NCI-H2107 treated with DMSO at 0.1 percent for 48 hours (cell line): ENCODE measurements at regions not wholly inside any gene's neighbourhood (a gene's known extent, or its start where the extent isn't known, plus 50 kb on each side); places are given as distances from the start of the nearest gene placed in this dataset.

ENCODE experiments used
- DNase-seq: peaks from one replicate; lab custom pipeline; 2025; ENCODE audit not compliant: unreplicated experiment; lab: John Stamatoyannopoulos, UW

GRCh38 chr14:61226015-61226654, 55.0 kb downstream of the TMEM30B start:
- no peak for DNase-seq

- DNase-seq: no peak
Measured at GRCh38 chr14:61225344-61225743, 55.8 kb downstream of the TMEM30B start.

DNA sequence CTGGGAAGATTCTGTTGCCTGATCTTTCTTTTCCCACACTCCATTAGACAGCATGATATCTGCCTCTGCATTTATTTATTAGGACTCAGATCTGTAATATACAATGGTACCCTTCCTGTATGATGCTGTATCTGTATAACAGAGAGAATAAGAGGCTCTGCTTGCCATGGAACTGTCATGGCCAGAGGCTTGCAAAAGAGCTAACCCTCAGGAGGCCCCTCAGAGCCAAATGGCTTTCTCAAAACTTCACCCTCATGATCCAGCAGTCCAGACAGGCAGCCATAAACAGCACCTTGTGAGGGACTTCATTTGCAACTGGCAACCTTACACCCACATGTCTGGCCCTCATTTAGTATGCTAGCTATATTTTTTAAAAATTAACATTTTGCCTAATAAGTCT, 57.6 kb downstream of the TMEM30B start:
- DNase-seq: no peak

DNA sequence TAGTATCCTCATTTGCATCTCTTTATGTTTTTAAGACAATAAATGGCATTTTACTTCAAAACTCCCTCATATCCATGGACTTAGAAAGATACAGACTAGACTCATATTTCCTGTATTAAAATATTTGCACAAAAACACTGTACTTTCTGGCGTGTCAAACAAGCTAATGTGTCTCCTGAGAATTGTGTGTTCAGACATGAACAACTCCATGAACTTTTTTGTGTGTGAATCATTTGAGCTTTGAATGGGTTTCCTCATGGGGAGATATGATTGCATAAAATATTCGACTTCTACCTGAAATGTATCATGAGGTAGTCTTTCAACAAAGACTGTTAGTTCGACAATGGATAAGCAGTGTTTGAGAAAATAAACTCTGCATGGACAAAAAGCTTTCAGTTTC, 58.8 kb downstream of the TMEM30B start:
- no peak for DNase-seq

- no peak for DNase-seq
Measured at GRCh38 chr14:61221906-61222305, 59.2 kb downstream of the TMEM30B start.

DNA sequence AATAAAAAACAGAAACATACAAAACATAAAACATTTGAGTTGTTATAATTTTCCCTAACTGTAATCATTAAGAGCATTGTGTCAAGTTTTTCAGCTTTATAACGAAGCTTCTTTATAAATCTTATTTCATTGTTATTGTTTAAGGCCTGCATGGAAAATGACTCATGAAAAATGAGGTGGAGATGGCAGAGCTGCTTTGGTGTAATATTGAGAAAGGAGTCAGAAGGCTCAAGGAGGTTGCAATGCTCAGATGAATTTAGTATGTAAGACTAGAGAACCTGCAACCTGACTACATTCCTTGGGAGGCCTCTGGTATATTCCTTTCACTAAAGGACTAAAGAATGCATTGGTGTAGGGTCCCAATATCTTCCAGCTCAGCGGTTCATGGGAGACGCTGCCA, 61.5 kb downstream of the TMEM30B start:
- DNase-seq: no peak

GRCh38 chr14:61219256-61219655, 61.9 kb downstream of the TMEM30B start:
- DNase-seq: no peak

DNA sequence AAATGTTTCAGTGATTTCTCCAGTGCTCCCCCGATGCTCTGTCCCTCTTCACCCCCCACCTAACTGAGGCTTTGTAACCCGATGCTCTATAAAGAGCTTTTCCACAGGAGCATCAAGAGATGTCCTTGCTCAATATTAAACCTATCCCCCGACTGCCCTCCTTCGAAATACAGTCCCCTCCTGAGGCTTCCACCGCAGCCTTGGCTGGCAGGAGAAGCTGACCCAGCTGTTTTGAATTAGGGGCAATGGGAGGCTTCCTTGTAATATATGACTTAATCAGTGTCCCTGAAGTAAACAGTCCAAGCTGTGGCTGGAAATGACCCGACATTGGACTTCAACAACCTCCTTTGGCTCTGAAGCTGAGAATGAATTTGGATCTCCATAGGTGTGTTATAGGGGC, 62.4 kb downstream of the TMEM30B start:
- no peak for DNase-seq

- DNase-seq: no peak
Measured at GRCh38 chr14:61218157-61218556, 63.0 kb downstream of the TMEM30B start.

DNA sequence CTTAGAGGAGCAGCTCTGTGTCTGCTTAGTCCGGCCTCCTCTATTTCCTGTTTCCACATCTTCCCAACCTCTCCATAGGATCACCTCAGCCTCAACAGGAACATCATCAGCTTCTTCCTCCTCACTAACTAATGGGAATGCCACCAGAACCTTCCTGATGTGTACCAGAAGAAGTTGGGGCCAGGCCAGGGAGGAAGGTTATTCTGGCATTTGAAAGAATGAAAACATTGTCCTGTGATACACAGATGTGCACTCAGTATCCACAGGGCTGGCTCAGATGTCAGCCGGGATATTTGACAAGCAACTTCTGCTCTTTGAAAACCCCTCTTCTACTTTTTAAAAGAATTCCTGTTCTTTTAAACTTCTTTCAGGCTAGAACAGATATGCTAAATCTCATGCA, 63.6 kb downstream of the TMEM30B start:
- no peak for DNase-seq

DNA sequence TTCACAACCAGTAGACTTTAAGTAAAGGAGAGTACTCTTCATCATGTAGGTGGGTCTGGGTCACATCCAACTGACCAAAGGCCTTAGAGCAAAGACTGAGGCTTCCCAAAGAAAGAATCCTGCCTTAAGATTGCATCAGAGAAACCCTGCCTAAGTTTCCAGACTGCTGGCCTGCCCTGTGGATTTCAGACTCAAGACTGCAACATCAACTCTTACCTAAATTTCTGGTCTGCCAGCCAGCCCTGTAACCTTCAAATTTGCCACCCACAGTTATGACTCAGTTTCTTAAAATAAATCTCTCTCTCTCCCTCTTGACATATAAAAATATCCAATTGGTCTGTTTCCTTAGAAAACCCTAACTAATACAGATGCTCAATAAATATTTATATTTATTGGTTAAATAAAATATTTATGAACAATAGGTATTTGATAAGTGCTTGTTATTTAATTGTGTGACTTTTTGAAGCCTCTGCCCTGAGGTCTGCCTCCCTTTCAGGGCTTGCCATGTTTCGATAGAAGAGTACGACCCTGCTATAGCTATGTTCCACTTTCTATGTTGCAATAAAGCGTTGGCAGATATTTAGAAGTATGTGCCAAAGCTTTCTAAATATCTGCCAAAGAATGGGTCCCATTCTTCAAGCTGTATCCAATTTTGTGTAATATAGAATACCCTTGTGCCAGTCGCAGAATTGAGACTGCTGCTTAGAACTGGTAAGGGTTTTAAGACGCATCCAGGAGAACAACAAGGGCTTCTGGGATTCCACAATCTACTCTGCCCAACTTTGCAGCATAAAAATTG, 65.7 kb downstream of the TMEM30B start:
- no peak for DNase-seq

- no peak for DNase-seq
Measured at GRCh38 chr14:61213920-61214319, 67.2 kb downstream of the TMEM30B start.

GRCh38 chr14:61213191-61213621, 67.9 kb downstream of the TMEM30B start:
- no peak for DNase-seq

DNA sequence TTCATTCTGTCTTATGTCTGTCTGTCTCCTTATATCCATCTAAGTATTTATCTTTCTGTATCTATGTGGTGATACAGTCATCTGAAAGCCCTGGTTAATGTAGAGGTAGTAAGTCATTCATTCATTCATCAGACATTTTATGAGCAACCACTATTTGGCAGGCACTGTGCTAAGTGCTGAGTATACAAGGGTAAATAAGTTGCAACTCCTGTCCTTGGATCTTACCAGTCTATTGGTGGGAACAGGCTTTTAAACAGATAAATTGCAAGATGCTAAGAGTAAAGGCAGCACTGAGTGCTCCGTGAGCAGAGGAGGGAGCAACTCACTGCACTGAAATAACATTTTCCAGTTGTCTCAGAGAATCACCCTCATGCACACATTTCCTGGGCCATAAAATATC, 68.6 kb downstream of the TMEM30B start:
- DNase-seq: no peak

DNA sequence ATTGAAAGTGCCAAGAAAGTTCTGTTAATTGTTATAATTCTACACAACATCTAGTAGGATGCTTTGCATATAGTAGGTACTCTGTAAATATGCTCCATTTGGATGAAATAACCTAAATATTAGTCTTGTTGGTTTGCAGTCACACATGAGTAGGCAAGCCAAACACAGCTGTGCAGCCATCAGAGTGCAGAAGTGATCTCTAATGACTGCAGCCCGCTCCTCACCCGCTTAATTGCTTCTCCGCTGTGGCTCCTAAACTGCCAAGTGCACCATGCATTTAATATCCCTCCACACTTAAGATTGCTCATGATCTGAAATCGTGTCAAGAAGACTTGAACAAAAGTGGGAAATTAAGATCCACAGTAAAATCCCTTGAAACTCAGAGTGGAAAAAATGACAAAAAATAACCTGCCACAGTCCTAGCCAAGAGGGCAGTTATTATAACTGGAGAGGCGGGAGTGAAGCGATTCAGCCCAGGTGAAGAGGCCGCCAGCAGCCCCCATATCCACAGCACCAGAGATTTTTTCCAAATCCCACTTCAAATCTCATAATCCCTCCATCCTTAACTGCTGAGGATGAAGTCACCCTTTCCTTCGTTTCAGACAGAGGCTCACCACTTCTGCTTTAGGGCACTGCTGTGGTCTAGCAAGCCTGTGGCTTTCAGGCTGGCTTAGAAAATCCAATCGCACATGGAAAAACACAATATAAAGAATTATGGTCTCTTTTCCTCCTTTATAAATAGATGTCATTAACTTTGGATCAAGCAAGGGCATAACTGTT, 69.5 kb downstream of the TMEM30B start:
- peak; percentile 96 for DNase-seq

DNA sequence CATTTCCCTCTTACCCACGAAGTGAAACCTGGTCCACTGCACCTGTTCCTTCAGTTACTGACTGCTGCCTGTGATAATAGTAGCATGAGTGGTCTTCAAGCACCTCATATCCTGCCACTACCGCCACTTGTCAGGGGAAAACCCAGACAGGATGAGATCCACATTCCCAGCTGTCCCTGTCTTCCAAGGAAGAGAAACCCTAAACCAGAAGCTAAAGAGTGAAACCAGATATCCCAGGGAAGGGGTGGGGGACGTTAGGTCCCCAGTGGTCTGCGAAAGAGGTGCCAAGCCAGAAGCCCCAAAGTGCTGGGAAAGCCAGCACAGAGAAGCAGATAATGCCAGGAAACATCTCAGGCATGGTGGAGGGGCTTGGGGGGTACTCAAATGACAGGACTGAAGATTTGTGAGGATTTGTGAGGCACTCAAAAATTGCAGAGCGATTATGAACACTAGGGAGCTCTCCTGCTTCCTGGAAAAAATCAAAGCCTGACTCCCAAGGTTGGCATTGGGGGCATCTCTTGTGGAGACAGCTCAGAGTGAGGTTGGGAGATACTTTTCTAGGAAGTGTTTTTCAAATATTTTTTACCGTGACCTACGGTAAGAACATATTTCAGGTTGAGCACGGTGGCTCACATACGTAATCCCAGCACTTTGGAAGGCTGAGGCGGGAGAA, 77.9 kb downstream of the TMEM30B start:
- peak; percentile 99 for DNase-seq

- DNase-seq: peak; percentile 44
Measured at GRCh38 chr14:61202124-61202523, 79.0 kb downstream of the TMEM30B start.

- no peak for DNase-seq
Measured at GRCh38 chr14:61201171-61201570, 80.0 kb downstream of the TMEM30B start.

DNA sequence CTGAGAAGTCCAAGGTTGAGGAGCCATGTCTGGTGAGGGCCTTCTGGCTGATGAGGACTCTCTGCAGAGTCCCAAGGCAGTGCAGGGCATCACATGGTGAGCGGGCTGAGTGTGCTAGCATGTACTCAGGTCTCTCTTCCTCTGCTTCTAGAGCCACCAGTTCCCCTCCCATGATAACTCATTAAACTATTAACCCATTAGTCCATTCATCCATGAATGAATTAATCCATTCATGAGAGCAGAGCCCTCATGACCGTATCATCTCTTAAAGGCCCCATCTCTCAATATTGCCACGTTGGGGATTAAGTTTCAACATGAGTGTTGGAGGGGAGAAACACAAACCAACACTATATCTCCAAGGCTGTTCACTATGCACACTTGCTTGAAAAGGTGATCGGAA, 83.7 kb downstream of the TMEM30B start:
- DNase-seq: no peak

DNA sequence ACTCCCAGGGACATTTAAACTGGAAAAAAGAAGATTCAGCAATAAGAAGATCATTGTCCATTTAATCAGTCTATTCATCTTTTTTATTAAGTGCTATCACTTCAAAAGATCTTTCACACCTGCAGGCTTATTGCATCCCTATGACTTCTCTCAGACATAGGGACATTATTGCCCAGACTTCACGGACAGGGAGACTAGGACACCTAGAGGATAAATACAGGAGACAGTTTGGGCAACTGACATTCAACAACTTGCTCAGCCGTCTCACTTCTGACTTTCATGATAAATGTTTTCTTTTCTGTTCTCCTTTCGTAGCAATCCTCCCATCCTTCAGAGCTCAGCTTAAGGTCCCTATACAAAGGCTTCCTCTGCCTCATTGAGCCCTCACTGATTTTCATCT, 84.3 kb downstream of the TMEM30B start:
- peak; percentile 88 for DNase-seq

DNA sequence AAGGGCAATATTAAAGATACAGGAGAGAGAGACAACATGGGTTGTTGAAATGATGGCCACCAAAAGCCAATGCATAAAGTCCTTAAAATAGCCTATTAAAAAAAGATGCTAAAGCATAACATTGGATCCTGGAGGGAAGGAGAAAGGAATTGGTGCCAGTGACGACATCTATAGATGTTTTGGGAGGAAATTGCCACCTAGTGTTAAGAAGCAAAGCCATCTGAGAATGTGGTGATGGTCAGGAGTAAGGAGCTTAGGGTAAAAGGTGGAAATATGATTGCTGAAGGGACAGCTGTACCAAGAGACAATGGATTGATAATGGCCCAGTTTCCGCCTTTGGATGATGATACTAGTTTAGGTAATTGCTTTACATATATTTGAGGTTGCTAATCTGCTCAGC, 85.1 kb downstream of the TMEM30B start:
- DNase-seq: no peak
